LoVo (cell line): ENCODE measurements at regions not wholly inside any gene's neighbourhood (a gene's known extent, or its start where the extent isn't known, plus 50 kb on each side); places are given as distances from the start of the nearest gene placed in this dataset.

ENCODE experiments used
- DNase-seq: peaks from one replicate; pipeline ENCODE4 v3.0.0-alpha.2; 2016; ENCODE audit warnings: low spot score

GRCh38 chr1:222370081-222370912 lies 177.6 kb downstream of the HHIPL2 start:
- no peak for DNase-seq

GRCh38 chr1:222369148-222369547 lies 178.8 kb downstream of the HHIPL2 start:
- DNase-seq: no peak

- no peak for DNase-seq
These were observed 189.8 kb downstream of the HHIPL2 start for GRCh38 chr1:222358100-222358499.

GRCh38 chr1:222357252-222357651 lies 190.7 kb downstream of the HHIPL2 start:
- DNase-seq: no peak

GRCh38 chr1:222347627-222348026 lies 200.3 kb downstream of the HHIPL2 start:
- no peak for DNase-seq

GRCh38 chr1:222346955-222347354 lies 200.9 kb downstream of the HHIPL2 start:
- no peak for DNase-seq

GRCh38 chr1:222339376-222339947 lies 208.4 kb downstream of the HHIPL2 start:
- no peak for DNase-seq

GRCh38 chr1:222335586-222335985 lies 212.3 kb downstream of the HHIPL2 start:
- no peak for DNase-seq

GRCh38 chr1:222334026-222334680 lies 213.8 kb downstream of the HHIPL2 start:
- DNase-seq: no peak

- DNase-seq: no peak
These were observed 216.1 kb downstream of the HHIPL2 start for GRCh38 chr1:222331765-222332164.

- no peak for DNase-seq
These were observed 216.6 kb downstream of the HHIPL2 start for GRCh38 chr1:222331340-222331739.

- DNase-seq: no peak
These were observed 218.3 kb downstream of the HHIPL2 start for GRCh38 chr1:222329493-222330045.

- no peak for DNase-seq
These were observed 221.2 kb downstream of the HHIPL2 start for GRCh38 chr1:222326710-222327036.

GRCh38 chr1:222326006-222326709 lies 221.7 kb downstream of the HHIPL2 start:
- DNase-seq: no peak

GRCh38 chr1:222325506-222325905 lies 222.4 kb downstream of the HHIPL2 start:
- no peak for DNase-seq

GRCh38 chr1:222314839-222315238 lies 233.1 kb downstream of the HHIPL2 start:
- no peak for DNase-seq

GRCh38 chr1:222310836-222311235 lies 237.1 kb downstream of the HHIPL2 start:
- DNase-seq: no peak

GRCh38 chr1:222307621-222308020 lies 240.3 kb downstream of the HHIPL2 start:
- DNase-seq: no peak

- DNase-seq: no peak
These were observed 241.4 kb downstream of the HHIPL2 start for GRCh38 chr1:222306512-222306911.

- no peak for DNase-seq
These were observed 241.9 kb downstream of the HHIPL2 start for GRCh38 chr1:222306011-222306410.

GRCh38 chr1:222301652-222302051 lies 246.3 kb downstream of the HHIPL2 start:
- no peak for DNase-seq

GRCh38 chr1:222299524-222299923 lies 248.4 kb downstream of the HHIPL2 start:
- no peak for DNase-seq
